Stimulated activated CD8-positive, alpha-beta memory T cell treated with anti-CD3 and anti-CD28 coated beads, Interleukin-7, amount 100 ng/mL, for 48 hours (primary cell): ENCODE measurements at regions not wholly inside any gene's neighbourhood (a gene's known extent, or its start where the extent isn't known, plus 50 kb on each side); places are given as distances from the start of the nearest gene placed in this dataset.

ENCODE experiments used
- DNase-seq, 2 donors: peaks; one replicate each; pipeline ENCODE4 v3.0.0-alpha.2; 2020; ENCODE audit warnings: low read depth in 1 of 2; ENCODE audit errors: extremely low read depth in 1 of 2

DNA sequence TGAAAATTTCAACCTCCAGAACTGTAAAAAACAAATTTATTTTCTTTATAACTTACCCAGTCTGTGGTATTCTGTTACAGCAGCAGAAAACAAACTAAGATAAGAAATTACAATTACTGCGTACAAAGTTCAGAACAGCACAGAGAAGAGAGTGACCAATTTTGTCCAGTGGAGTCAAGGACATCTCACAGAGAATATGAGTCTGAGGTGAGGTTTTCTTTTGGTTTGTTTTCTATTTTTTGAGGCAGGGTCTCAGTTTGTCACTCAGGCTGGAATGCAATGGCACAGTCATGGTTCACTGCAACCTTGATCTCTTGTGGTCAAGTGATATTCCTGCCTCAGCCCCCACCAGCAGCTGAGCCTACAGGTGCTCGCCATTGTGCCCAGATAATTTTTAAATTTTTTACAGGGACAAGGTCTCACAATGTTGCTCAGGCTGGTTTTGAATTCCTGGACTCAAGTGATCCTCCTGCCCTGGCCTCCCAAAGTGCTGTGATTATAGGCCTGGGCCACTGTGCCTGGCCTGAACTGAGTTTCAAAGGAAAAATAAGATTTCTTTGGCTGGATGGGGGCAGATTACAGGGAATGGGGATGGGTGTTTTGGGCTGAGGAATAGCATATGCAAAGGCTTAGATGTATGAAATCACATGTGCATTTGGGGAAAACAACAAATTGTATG, 201.1 kb upstream of the USP24 start:
- DNase-seq, result no peak

DNA sequence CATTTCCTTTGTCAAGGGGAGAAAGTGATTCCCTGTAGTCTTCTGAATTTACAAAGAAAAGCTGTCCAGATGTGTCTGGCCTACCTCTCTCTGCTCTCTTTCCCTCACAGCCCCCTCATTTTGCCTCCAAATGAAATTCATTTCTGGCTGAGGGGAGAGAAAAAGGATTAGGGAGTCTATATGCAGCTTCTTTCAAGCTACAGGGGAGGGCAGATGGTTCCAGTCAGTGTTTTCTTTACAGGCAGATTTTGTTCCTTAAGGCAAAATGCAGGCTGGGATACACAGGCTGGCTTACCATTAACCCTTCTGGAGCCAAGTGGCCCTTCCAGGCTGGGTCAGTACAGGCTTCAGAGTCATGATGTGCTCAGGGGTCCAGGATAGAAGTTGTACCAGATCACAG, 198.1 kb upstream of the USP24 start:
- no peak for DNase-seq

DNA sequence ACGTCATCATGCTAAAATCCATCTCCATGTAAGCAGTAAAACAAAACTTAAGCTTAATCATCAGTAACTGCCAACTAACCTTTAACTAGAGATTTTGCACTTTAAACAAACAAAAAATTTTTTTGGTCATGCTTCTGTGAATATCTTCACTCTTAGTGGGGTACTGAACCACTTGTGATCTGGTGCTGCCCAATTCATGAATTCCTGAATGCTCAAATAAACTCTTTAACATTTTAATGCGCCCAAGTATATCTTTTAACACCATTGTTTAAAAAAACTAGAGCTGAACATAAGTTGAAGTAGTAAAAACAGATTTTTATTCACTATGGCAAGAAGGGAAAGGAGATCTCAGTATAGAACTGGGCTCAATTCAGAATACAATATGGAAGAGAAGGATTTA, 196.9 kb upstream of the USP24 start:
- no peak for DNase-seq

GRCh38 chr1:55402671-55403464, 187.7 kb upstream of the USP24 start:
- no peak for DNase-seq

- no peak for DNase-seq
These were observed 187.0 kb upstream of the USP24 start for GRCh38 chr1:55402142-55402541.

DNA sequence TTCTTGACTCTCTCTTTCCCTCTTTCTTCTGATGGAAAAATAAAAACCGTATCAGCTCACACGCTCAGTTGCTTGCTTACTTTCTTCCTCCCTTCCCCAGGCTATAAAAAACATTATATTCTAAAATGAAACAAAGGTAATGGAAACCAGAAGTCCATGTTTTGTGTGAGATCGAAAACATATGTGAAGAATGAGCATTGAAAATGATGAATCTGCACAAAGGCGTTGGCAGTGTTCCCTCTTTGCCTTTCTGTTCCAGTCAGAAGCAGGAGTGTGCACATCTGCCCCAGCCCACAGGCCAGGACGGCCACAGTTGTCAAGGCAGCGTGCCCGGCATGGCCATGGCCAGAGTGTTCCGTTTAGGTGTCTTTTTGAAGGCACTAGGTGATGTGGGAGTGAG, 185.3 kb upstream of the USP24 start:
- DNase-seq, result no peak

GRCh38 chr1:55399346-55399745, 184.2 kb upstream of the USP24 start:
- DNase-seq, result no peak

GRCh38 chr1:55396381-55396891, 181.3 kb upstream of the USP24 start:
- DNase-seq, result no peak

- DNase-seq, result no peak
These were observed 173.8 kb upstream of the USP24 start for GRCh38 chr1:55388960-55389359.

GRCh38 chr1:55387145-55387544, 172.0 kb upstream of the USP24 start:
- DNase-seq, result no peak

GRCh38 chr1:55386456-55386855, 171.3 kb upstream of the USP24 start:
- no peak for DNase-seq

DNA sequence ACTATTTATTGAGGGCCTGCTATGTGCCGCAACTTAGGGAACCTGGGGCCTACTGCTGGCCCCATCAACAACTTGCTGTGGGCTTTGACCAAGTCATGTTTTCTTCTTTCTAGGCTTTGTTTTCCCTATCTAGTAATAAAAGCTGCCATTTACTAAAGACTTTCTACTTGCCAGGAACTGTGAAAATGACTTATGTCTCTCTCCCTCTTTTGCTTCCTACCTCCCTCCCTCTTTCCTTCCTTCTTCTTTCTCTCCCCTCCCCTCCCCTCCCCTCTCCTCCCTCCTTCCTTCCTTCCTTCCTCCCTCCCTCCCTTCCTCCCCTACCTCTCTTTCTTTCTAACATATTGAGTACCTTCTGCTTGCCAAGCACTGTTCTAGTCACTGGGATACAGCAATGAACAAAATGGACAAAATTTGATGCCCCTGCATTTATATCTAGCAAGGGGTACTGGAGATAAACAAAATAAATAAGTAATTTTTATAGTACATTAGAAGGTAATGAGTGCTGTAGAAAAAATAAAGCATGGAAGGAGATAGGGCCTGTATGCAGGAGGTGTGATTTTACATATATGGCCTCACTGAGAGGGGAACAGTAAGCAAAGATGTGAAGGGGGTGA, 170.3 kb upstream of the USP24 start:
- DNase-seq, result no peak

DNA sequence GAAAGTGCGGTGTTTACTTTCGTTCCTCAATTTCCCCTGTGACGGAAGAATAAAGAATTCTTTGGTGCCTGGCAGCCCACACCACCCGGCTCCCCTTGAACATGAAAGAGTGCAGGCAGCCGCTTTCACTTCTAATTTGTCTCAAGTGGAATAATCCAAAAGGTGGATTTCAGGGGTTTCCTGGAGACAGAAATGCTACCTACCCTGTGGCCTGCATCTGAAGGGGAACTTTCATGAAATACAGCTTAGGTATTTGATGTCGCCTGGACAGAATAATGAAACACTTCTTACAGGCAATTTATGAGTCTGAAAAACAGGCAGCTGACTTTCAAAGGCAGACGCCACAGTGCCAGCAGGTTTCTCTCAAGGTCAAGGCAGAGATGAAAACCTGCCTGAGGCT, 169.5 kb upstream of the USP24 start:
- DNase-seq, result no peak

GRCh38 chr1:55382806-55383305, 167.7 kb upstream of the USP24 start:
- DNase-seq, result no peak

DNA sequence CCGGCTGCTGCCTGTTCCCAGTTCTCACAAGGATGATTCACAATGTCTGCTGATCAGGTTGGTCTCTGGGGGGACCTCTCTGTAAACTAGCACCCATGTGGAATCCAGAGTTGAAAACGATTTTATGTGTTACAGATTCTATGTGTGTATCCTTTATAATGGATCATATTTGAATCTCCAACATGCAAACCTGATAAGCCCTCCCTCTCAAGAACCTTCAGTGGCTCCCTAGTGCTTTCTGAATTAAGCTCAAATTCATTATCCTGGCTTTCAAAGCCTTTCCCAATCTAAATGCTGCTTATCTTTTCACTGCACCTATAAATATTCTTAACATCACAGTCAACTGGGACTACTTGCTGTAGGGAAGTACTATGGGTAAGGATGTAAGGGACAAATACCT, 166.8 kb upstream of the USP24 start:
- no peak for DNase-seq

DNA sequence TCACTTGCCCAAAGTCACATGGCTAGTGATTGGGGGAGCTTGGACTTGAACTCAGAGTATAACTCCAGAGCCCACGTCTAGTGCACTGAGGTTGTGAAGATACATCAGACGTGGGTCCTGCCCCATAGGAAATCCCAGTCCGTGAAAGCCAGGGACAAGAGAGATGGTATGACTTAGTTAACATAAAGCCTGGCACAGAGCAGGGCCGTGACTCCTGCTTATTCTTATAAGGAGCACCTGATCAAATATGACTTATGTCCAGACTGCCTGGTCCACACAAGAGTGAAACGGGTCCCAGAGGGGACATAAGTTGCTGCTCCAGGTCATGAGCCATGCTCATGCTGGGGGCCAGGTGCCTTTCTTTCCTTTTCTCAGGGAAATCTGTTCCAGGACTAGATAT, 166.3 kb upstream of the USP24 start:
- no peak for DNase-seq

DNA sequence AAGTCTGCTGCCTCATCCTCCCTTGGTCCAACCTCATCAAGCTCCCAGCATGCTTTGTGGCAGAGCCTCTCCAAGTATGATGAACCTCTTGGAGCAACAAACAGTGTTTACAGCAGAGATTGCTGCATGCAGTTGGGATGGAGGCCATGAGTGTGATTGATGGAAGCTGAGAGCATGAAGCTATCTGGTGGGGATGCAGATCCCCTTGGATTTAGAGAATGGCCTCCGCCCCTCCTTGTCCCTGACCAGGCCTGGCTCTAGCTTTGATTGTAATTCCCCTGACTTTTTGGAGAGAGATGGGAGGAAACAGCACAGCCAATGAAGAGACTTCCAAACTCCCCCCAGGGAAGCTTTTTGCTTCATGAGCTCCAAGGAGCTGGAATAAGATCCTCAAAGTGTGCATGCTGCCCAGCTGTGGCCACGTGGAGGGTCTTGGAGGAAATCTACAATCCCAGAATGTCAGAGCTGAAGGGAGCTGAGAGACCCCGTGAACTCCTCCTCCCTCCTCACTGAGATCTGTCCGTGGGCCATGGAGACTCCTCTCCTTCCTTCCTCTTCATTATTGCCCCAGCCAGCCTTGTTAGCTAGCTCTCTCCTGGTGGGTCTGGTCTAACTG, 165.3 kb upstream of the USP24 start:
- DNase-seq, result no peak

GRCh38 chr1:55378582-55378981, 163.4 kb upstream of the USP24 start:
- no peak for DNase-seq

DNA sequence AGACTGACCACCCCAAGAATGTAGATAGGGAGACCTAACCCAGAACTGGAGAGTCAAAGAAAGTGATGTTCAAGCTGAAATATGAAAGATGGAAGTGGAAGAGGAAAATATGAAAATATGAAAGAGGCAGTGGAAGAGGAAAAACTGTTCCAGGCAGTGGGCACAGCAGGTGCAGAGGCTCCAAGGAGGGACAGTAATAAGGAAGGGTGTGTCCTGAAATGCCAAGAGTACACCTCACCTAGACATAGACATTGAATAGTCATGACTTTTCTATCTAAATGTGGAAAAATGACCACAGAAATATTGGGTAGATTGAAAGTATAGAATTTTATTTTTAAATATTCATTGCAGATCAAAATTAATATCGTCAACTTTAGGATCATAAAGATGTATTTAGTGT, 161.7 kb upstream of the USP24 start:
- DNase-seq, result no peak

DNA sequence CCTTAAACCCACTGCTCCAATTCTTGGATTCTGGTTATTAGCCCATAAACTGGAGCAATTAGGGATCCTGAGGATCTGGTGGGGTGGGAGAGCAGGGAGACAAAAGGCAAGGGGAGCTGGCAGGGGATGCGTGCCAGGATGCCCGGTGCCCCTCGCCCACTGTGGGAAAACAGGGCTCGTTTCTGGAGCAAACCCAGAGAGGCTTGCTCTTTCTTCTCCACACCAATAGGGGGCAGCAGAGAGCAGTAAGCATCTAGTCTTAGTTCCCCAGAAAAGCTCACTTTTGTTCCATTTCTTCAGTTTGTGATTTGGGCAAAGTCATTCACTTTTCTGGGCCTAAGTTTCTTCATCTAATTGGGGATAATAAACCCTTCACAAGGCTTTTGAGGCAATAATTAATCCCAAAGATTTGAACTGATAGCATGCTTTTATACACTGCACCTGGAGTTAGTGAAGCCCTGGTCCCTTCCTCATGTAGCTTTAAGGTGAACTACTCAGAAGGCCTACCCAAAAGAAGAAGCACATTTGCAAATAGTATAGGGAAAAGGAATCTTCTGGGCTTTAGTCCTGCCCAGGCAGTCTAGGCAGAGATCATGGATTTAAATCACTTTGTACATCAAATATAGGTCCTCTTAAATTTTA, 160.6 kb upstream of the USP24 start:
- no peak for DNase-seq
